Upper lobe of left lung (tissue), 4 donors: ENCODE measurements at regions not wholly inside any gene's neighbourhood (a gene's known extent, or its start where the extent isn't known, plus 50 kb on each side); places are given as distances from the start of the nearest gene placed in this dataset.

ENCODE experiments used
- CTCF ChIP-seq, 6 experiments: fragments of 450-650 bp in 4 of 6; fragments of 200-600 bp in 2 of 6; sonication (generic) in 2 of 6; IDR thresholded peaks; one replicate each; pipeline ENCODE4 v1.5.1; 2016 to 2019; ENCODE audit warnings: antibody characterized with exemption in 6 of 6
- EP300 ChIP-seq, 4 donors: sonication (generic); formaldehyde crosslinking; IDR thresholded peaks; one replicate each; pipeline ENCODE4 v1.5.1; 2017; ENCODE audit warnings: antibody characterized with exemption in 4 of 4, control low read depth in 2 of 4
- POLR2A ChIP-seq, 4 donors: fragments of 450-650 bp; IDR thresholded peaks; one replicate each; pipeline ENCODE4 v1.5.1; 2016 to 2017; ENCODE audit warnings: antibody characterized with exemption in 4 of 4, mild to moderate bottlenecking in 2 of 4
- POLR2AphosphoS5 ChIP-seq, 2 donors: sonication (generic); formaldehyde crosslinking; IDR thresholded peaks; one replicate each; pipeline ENCODE4 v1.5.1; 2017; ENCODE audit warnings: antibody characterized with exemption in 2 of 2

GRCh38 chr3:25888892-25889524 lies 99.1 kb downstream of the OXSM start:
- TF ChIP-seq POLR2AphosphoS5 (IDR thresholded peaks at IDR 0.05) (no peak), CTCF (IDR thresholded peaks at IDR 0.05) (no peak), EP300 (IDR thresholded peaks at IDR 0.05) (no peak), POLR2A (IDR thresholded peaks at IDR 0.05) (no peak)
